GM21367 (cell line): ENCODE measurements at regions not wholly inside any gene's neighbourhood (a gene's known extent, or its start where the extent isn't known, plus 50 kb on each side); places are given as distances from the start of the nearest gene placed in this dataset.

ENCODE experiments used
- ATAC-seq: cut with Tn5 transposase; IDR thresholded peaks from one replicate; pipeline ENCODE4 v1.9.1; 2021; ENCODE audit not compliant: unreplicated experiment

- no peak for ATAC-seq
These were observed 59.3 kb downstream of the DDIT4L start for GRCh38 chr4:100130964-100131363.

GRCh38 chr4:100130491-100130890 is 59.8 kb downstream of the DDIT4L start:
- ATAC-seq, result no peak

GRCh38 chr4:100129774-100130173 is 60.5 kb downstream of the DDIT4L start:
- no peak for ATAC-seq

GRCh38 chr4:100128338-100128737 is 61.9 kb downstream of the DDIT4L start:
- no peak for ATAC-seq

- no peak for ATAC-seq
These were observed 65.6 kb downstream of the DDIT4L start for GRCh38 chr4:100124715-100125114.

- no peak for ATAC-seq
These were observed 72.1 kb downstream of the DDIT4L start for GRCh38 chr4:100118181-100118580.

GRCh38 chr4:100117750-100118149 is 72.5 kb downstream of the DDIT4L start:
- no peak for ATAC-seq

- ATAC-seq, result no peak
These were observed 75.4 kb downstream of the DDIT4L start for GRCh38 chr4:100114909-100115308.

- ATAC-seq, result no peak
These were observed 76.5 kb downstream of the DDIT4L start for GRCh38 chr4:100113732-100114131.

- no peak for ATAC-seq
These were observed 77.2 kb downstream of the DDIT4L start for GRCh38 chr4:100113096-100113495.

GRCh38 chr4:100109921-100110320 is 80.3 kb downstream of the DDIT4L start:
- no peak for ATAC-seq

- ATAC-seq, result no peak
These were observed 81.4 kb downstream of the DDIT4L start for GRCh38 chr4:100108869-100109268.

- peak; percentile 99 for ATAC-seq
These were observed 83.3 kb downstream of the DDIT4L start for GRCh38 chr4:100106982-100107381.

GRCh38 chr4:100103671-100104070 is 86.6 kb downstream of the DDIT4L start:
- ATAC-seq, result no peak

GRCh38 chr4:100100985-100101384 is 89.3 kb downstream of the DDIT4L start:
- peak; percentile 66 for ATAC-seq

- no peak for ATAC-seq
These were observed 90.5 kb downstream of the DDIT4L start for GRCh38 chr4:100099746-100100145.

GRCh38 chr4:100098681-100099080 is 91.6 kb downstream of the DDIT4L start:
- ATAC-seq, result no peak

- no peak for ATAC-seq
These were observed 92.2 kb downstream of the DDIT4L start for GRCh38 chr4:100098011-100098545.

GRCh38 chr4:100095729-100096595 is 94.3 kb downstream of the DDIT4L start:
- ATAC-seq, result peak; percentile 92

- peak; percentile 73 for ATAC-seq
These were observed 97.0 kb downstream of the DDIT4L start for GRCh38 chr4:100093091-100093866.

- ATAC-seq, result no peak
These were observed 102.5 kb downstream of the DDIT4L start for GRCh38 chr4:100087743-100088142.
